Activated T-cell treated with anti-CD3 and anti-CD28 coated beads, Interleukin-2, amount 50 U/mL, for 48 hours (primary cell): ENCODE measurements at regions not wholly inside any gene's neighbourhood (a gene's known extent, or its start where the extent isn't known, plus 50 kb on each side); places are given as distances from the start of the nearest gene placed in this dataset.

Source experiments
- DNase-seq, 2 experiments: peaks; one replicate each; pipeline ENCODE4 v3.0.0-alpha.2; 2020

- no peak for DNase-seq
Observed at GRCh38 chr2:220674033-220674432, 898.1 kb downstream of the EPHA4 start.

GRCh38 chr2:220676695-220677094 lies 895.4 kb downstream of the EPHA4 start:
- DNase-seq, result no peak

GRCh38 chr2:220678943-220679342 lies 893.2 kb downstream of the EPHA4 start:
- no peak for DNase-seq

GRCh38 chr2:220682616-220683015 lies 889.5 kb downstream of the EPHA4 start:
- DNase-seq, result no peak

- no peak for DNase-seq
Observed at GRCh38 chr2:220684099-220684498, 888.0 kb downstream of the EPHA4 start.

- DNase-seq, result peak; percentile 57 to 67
Observed at GRCh38 chr2:220687231-220687843, 884.8 kb downstream of the EPHA4 start.

GRCh38 chr2:220695397-220696279 lies 876.5 kb downstream of the EPHA4 start:
- DNase-seq, result no peak

- no peak for DNase-seq
Observed at GRCh38 chr2:220696280-220696669, 875.8 kb downstream of the EPHA4 start.

- DNase-seq, result no peak
Observed at GRCh38 chr2:220697011-220697410, 875.1 kb downstream of the EPHA4 start.

- DNase-seq, result no peak
Observed at GRCh38 chr2:220701115-220701514, 871.0 kb downstream of the EPHA4 start.

GRCh38 chr2:220703279-220703678 lies 868.8 kb downstream of the EPHA4 start:
- DNase-seq, result no peak

- no peak for DNase-seq
Observed at GRCh38 chr2:220704081-220704480, 868.0 kb downstream of the EPHA4 start.

GRCh38 chr2:220704810-220705209 lies 867.3 kb downstream of the EPHA4 start:
- DNase-seq, result no peak

- no peak for DNase-seq
Observed at GRCh38 chr2:220705678-220706077, 866.4 kb downstream of the EPHA4 start.

- DNase-seq, result no peak
Observed at GRCh38 chr2:220707261-220707660, 864.8 kb downstream of the EPHA4 start.

GRCh38 chr2:220708366-220708765 lies 863.7 kb downstream of the EPHA4 start:
- DNase-seq, result no peak

- no peak for DNase-seq
Observed at GRCh38 chr2:220717283-220717682, 854.8 kb downstream of the EPHA4 start.

GRCh38 chr2:220736778-220737177 lies 835.3 kb downstream of the EPHA4 start:
- no peak for DNase-seq

- no peak for DNase-seq
Observed at GRCh38 chr2:220743203-220743602, 828.9 kb downstream of the EPHA4 start.

- no peak for DNase-seq
Observed at GRCh38 chr2:220744861-220745260, 827.2 kb downstream of the EPHA4 start.

GRCh38 chr2:220745682-220746081 lies 826.4 kb downstream of the EPHA4 start:
- DNase-seq, result no peak

GRCh38 chr2:220747736-220748135 lies 824.4 kb downstream of the EPHA4 start:
- DNase-seq, result no peak

GRCh38 chr2:220748875-220749479 lies 823.1 kb downstream of the EPHA4 start:
- no peak for DNase-seq

- DNase-seq, result no peak
Observed at GRCh38 chr2:220753486-220753885, 818.6 kb downstream of the EPHA4 start.
